Smooth muscle cell of the brain vasculature (primary cell): ENCODE measurements at regions not wholly inside any gene's neighbourhood (a gene's known extent, or its start where the extent isn't known, plus 50 kb on each side); places are given as distances from the start of the nearest gene placed in this dataset.

ENCODE experiments used
- DNase-seq: peaks from one replicate; pipeline ENCODE4 v3.0.0-alpha.2; 2012; ENCODE audit warnings: low read depth, low spot score

- no peak for DNase-seq
These were observed 318.1 kb downstream of the CDC5L start for GRCh38 chr6:44705596-44705995.

- no peak for DNase-seq
These were observed 318.5 kb downstream of the CDC5L start for GRCh38 chr6:44706011-44706410.

- DNase-seq: no peak
These were observed 320.7 kb downstream of the CDC5L start for GRCh38 chr6:44708208-44708607.

- DNase-seq: no peak
These were observed 325.0 kb downstream of the CDC5L start for GRCh38 chr6:44712353-44713111.

GRCh38 chr6:44715188-44715587 lies 327.7 kb downstream of the CDC5L start:
- DNase-seq: no peak

- no peak for DNase-seq
These were observed 328.4 kb downstream of the CDC5L start for GRCh38 chr6:44715925-44716324.

GRCh38 chr6:44717431-44717830 lies 329.9 kb downstream of the CDC5L start:
- DNase-seq: no peak

- no peak for DNase-seq
These were observed 334.6 kb downstream of the CDC5L start for GRCh38 chr6:44721954-44722578.

GRCh38 chr6:44722736-44723135 lies 335.2 kb downstream of the CDC5L start:
- no peak for DNase-seq

- DNase-seq: no peak
These were observed 336.1 kb downstream of the CDC5L start for GRCh38 chr6:44723439-44724197.

- no peak for DNase-seq
These were observed 337.6 kb downstream of the CDC5L start for GRCh38 chr6:44725070-44725469.

GRCh38 chr6:44727651-44728630 lies 340.4 kb downstream of the CDC5L start:
- no peak for DNase-seq

GRCh38 chr6:44730771-44731391 lies 343.4 kb downstream of the CDC5L start:
- peak; percentile 36 for DNase-seq

GRCh38 chr6:44731485-44732095 lies 344.1 kb downstream of the CDC5L start:
- DNase-seq: no peak

GRCh38 chr6:44732243-44732642 lies 344.7 kb downstream of the CDC5L start:
- no peak for DNase-seq

GRCh38 chr6:44733126-44733525 lies 345.6 kb downstream of the CDC5L start:
- DNase-seq: no peak

- no peak for DNase-seq
These were observed 346.4 kb downstream of the CDC5L start for GRCh38 chr6:44733868-44734267.

GRCh38 chr6:44734886-44735629 lies 347.6 kb downstream of the CDC5L start:
- no peak for DNase-seq

GRCh38 chr6:44735630-44735963 lies 348.1 kb downstream of the CDC5L start:
- DNase-seq: no peak

GRCh38 chr6:44737341-44737740 lies 349.8 kb downstream of the CDC5L start:
- DNase-seq: no peak
